KMS-11 (cell line): ENCODE measurements at regions not wholly inside any gene's neighbourhood (a gene's known extent, or its start where the extent isn't known, plus 50 kb on each side); places are given as distances from the start of the nearest gene placed in this dataset.

Source experiments
- H2AFZ ChIP-seq: fragments of 200-600 bp; sonication (generic); 2 replicates; pipeline ENCODE4 v1.6.1; 2016; ENCODE audit warnings: antibody characterized with exemption, mixed run types, low read depth
- H3K27ac ChIP-seq: fragments of 200-600 bp; sonication (generic); 2 replicates; pipeline ENCODE4 v1.6.1; 2016; ENCODE audit warnings: mild to moderate bottlenecking, mixed run types
- H3K27me3 ChIP-seq: fragments of 200-600 bp; sonication (generic); 2 replicates; pipeline ENCODE4 v1.6.1; 2017; ENCODE audit warnings: mild to moderate bottlenecking, low read depth, mixed run types, moderate library complexity; ENCODE audit not compliant: insufficient read depth
- H3K36me3 ChIP-seq: fragments of 200-600 bp; sonication (generic); 2 replicates; pipeline ENCODE4 v1.6.1; 2017; ENCODE audit warnings: mild to moderate bottlenecking, mixed run types; ENCODE audit not compliant: insufficient read depth
- H3K4me1 ChIP-seq: fragments of 200-600 bp; sonication (generic); 2 replicates; pipeline ENCODE4 v1.6.1; 2016; ENCODE audit warnings: mild to moderate bottlenecking, low read depth, mixed run types; ENCODE audit not compliant: poor library complexity, severe bottlenecking
- H3K4me2 ChIP-seq: fragments of 200-600 bp; sonication (generic); 2 replicates; pipeline ENCODE4 v1.7.0; 2016; ENCODE audit warnings: mild to moderate bottlenecking, mixed run types
- H3K4me3 ChIP-seq: fragments of 200-600 bp; sonication (generic); IDR thresholded peaks from 2 replicates; pipeline ENCODE4 v1.6.1; 2017; ENCODE audit warnings: low read depth, low read length, mixed read lengths; ENCODE audit not compliant: insufficient read depth
- H3K79me2 ChIP-seq: fragments of 200-600 bp; sonication (generic); 2 replicates; pipeline ENCODE4 v1.6.1; 2016; ENCODE audit warnings: low read depth, mixed run types; ENCODE audit not compliant: insufficient read depth
- H3K9ac ChIP-seq: fragments of 200-600 bp; sonication (generic); 2 replicates; pipeline ENCODE4 v1.6.1; 2016; ENCODE audit warnings: mild to moderate bottlenecking, mixed run types
- H4K20me1 ChIP-seq: fragments of 200-600 bp; sonication (generic); 2 replicates; pipeline ENCODE4 v1.6.1; 2016; ENCODE audit warnings: mild to moderate bottlenecking, mixed run types; ENCODE audit not compliant: insufficient read depth
- CTCF ChIP-seq: fragments of 200-600 bp; sonication (generic); conservative IDR thresholded peaks from 2 replicates; pipeline ENCODE4 v1.6.1; 2017; ENCODE audit warnings: low read depth, mild to moderate bottlenecking, antibody characterized with exemption, low read length, moderate library complexity, mixed read lengths

GRCh38 chr14:98259881-98260280 lies 1012.1 kb downstream of the BCL11B start:
- no peak overlapping the region for H2AFZ ChIP-seq
- H3K36me3 ChIP-seq: no peaks in the 10 kb centered on the region
- H3K4me2 ChIP-seq: no peak overlapping the region
- H4K20me1 ChIP-seq: no peaks in the 10 kb centered on the region
- no peaks in the 10 kb centered on the region for H3K4me1 ChIP-seq
- no peaks in the 10 kb centered on the region for H3K79me2 ChIP-seq
- H3K27ac ChIP-seq: no peak overlapping the region
- TF ChIP-seq CTCF: no peak
- H3K9ac ChIP-seq: no peak overlapping the region
- H3K27me3 ChIP-seq: no peaks in the 10 kb centered on the region
- H3K4me3 ChIP-seq: no peak overlapping the region

- Histone ChIP-seq H3K4me1 (no peaks in the 10 kb centered on the region), H3K27ac (no peak overlapping the region), H3K27me3 (no peaks in the 10 kb centered on the region), H3K79me2 (no peaks in the 10 kb centered on the region), H3K4me3 (no peak overlapping the region), H3K9ac (no peak overlapping the region), H4K20me1 (no peaks in the 10 kb centered on the region), H3K36me3 (no peaks in the 10 kb centered on the region), H3K4me2 (no peak overlapping the region), H2AFZ (no peak overlapping the region)
- TF ChIP-seq CTCF: no peak
These were observed 1009.4 kb downstream of the BCL11B start for GRCh38 chr14:98262566-98262965.

- no peak for TF ChIP-seq CTCF
- Histone ChIP-seq H3K36me3 (no peaks in the 10 kb centered on the region), H3K4me2 (no peak overlapping the region), H3K4me3 (no peak overlapping the region), H3K27ac (no peak overlapping the region), H3K27me3 (no peaks in the 10 kb centered on the region), H3K79me2 (no peaks in the 10 kb centered on the region), H3K9ac (no peak overlapping the region), H4K20me1 (no peaks in the 10 kb centered on the region), H2AFZ (no peak overlapping the region), H3K4me1 (no peaks in the 10 kb centered on the region)
These were observed 1002.5 kb downstream of the BCL11B start for GRCh38 chr14:98269533-98269932.

- no peak overlapping the region for H3K4me3 ChIP-seq
- no peak overlapping the region for H2AFZ ChIP-seq
- no peaks in the 10 kb centered on the region for H3K79me2 ChIP-seq
- no peak for TF ChIP-seq CTCF
- H3K4me2 ChIP-seq: no peak overlapping the region
- no peaks in the 10 kb centered on the region for H3K36me3 ChIP-seq
- H4K20me1 ChIP-seq: no peaks in the 10 kb centered on the region
- no peak overlapping the region for H3K27ac ChIP-seq
- no peak overlapping the region for H3K9ac ChIP-seq
- H3K4me1 ChIP-seq: no peaks in the 10 kb centered on the region
- H3K27me3 ChIP-seq: no peaks in the 10 kb centered on the region
These were observed 1001.8 kb downstream of the BCL11B start for GRCh38 chr14:98270201-98270600.

GRCh38 chr14:98274596-98274995 lies 997.4 kb downstream of the BCL11B start:
- Histone ChIP-seq H2AFZ (no peak overlapping the region), H3K36me3 (no peaks in the 10 kb centered on the region), H3K4me1 (no peaks in the 10 kb centered on the region), H3K9ac (no peak overlapping the region), H3K27me3 (no peaks in the 10 kb centered on the region), H3K4me3 (no peak overlapping the region), H4K20me1 (no peaks in the 10 kb centered on the region), H3K79me2 (no peaks in the 10 kb centered on the region), H3K27ac (no peak overlapping the region), H3K4me2 (no peak overlapping the region)
- no peak for TF ChIP-seq CTCF
